Calu3 (cell line): ENCODE measurements at regions not wholly inside any gene's neighbourhood (a gene's known extent, or its start where the extent isn't known, plus 50 kb on each side); places are given as distances from the start of the nearest gene placed in this dataset.

Experiments
- BruUV-seq: library from RNA; stranded (reverse); fragments of 400-500 nt; replicated peaks from 2 replicates; lab custom pipeline; 2021; lab: Mats Ljungman, UMichigan
- CTCF ChIA-PET: fragments of 300-600 bp; sonication (Branson Sonifier 250); formaldehyde crosslinking; loops from one replicate; lab custom pipeline; 2022; ENCODE audit warnings: antibody characterized with exemption; lab: Charles Lee
- DNase-seq: peaks from one replicate; pipeline ENCODE4 v3.0.0; 2022
- H3K27ac Mint-ChIP-seq: one replicate; pipeline ENCODE4 v1.8.0; 2022; ENCODE audit warnings: mixed read lengths; ENCODE audit not compliant: unreplicated experiment
- H3K27me3 Mint-ChIP-seq: one replicate; pipeline ENCODE4 v1.8.0; 2022; ENCODE audit warnings: mixed read lengths; ENCODE audit not compliant: unreplicated experiment
- H3K36me3 Mint-ChIP-seq: one replicate; pipeline ENCODE4 v1.8.0; 2022; ENCODE audit warnings: mild to moderate bottlenecking, moderate library complexity, mixed read lengths; ENCODE audit not compliant: insufficient read depth, unreplicated experiment
- H3K4me1 Mint-ChIP-seq: one replicate; pipeline ENCODE4 v1.8.0; 2022; ENCODE audit warnings: mild to moderate bottlenecking, low read depth, mixed read lengths; ENCODE audit not compliant: unreplicated experiment
- H3K4me3 Mint-ChIP-seq: one replicate; pipeline ENCODE4 v1.8.0; 2022; ENCODE audit warnings: mild to moderate bottlenecking, low read depth, moderate library complexity, mixed read lengths; ENCODE audit not compliant: unreplicated experiment
- H3K9me3 Mint-ChIP-seq: one replicate; pipeline ENCODE4 v1.8.0; 2022; ENCODE audit warnings: low read depth, mixed read lengths; ENCODE audit not compliant: unreplicated experiment
- CTCF ChIP-seq: fragments of 200-600 bp; IDR thresholded peaks from one replicate; pipeline ENCODE4 v1.8.0; 2022; ENCODE audit warnings: antibody characterized with exemption; ENCODE audit not compliant: unreplicated experiment
- intact Hi-C: fragments of 100-400 bp; cut with micrococcal nuclease; formaldehyde crosslinking; loops from one replicate; pipeline ENCODE4 v1.10.0; 2022; ENCODE audit not compliant: unreplicated experiment

- no peak overlapping the region for H3K27ac Mint-ChIP-seq
- H3K36me3 Mint-ChIP-seq: no peaks in the 10 kb centered on the region
- intact Hi-C loops: no loop called here
- TF ChIP-seq CTCF: no peak
- H3K4me1 Mint-ChIP-seq: no peaks in the 10 kb centered on the region
- H3K9me3 Mint-ChIP-seq: no peaks in the 10 kb centered on the region
- H3K27me3 Mint-ChIP-seq: no peaks in the 10 kb centered on the region
- CTCF ChIA-PET: no interaction called here
- BruUV-seq: no TSS peak
- DNase-seq: no peak
- no peak overlapping the region for H3K4me3 Mint-ChIP-seq
Observed at GRCh38 chr6:23642849-23643248, 483.2 kb upstream of the NRSN1 start.

DNA sequence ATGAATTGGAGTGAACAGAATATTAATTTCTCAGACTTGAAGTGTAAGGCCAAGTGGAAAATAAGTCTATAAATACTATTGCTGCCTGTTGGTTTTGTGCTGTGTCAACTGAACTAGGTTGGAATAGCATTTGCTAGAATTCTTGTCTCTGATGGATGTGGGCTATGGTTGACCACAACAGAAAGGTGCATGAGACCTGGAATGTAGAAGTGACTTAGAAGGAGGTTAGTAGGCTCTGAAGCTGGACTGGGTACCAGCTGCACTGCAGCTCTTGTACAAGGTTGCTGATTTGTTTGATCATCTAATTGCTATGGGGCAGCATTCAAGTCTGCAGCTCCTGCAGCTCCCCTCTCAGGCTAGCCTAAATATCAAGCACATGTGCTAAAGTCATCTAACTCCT, 479.0 kb upstream of the NRSN1 start:
- Mint-ChIP-seq H3K4me3 (no peak overlapping the region), H3K9me3 (no peaks in the 10 kb centered on the region), H3K36me3 (no peaks in the 10 kb centered on the region), H3K27me3 (no peaks in the 10 kb centered on the region), H3K4me1 (peaks cover 21% of the 10 kb centered on the region), H3K27ac (no peak overlapping the region)
- CTCF ChIA-PET: no interaction called here
- no peak for DNase-seq
- TF ChIP-seq CTCF: no peak
- intact Hi-C loops: no loop called here
- no TSS peak for BruUV-seq

- Mint-ChIP-seq H3K4me3 (no peak overlapping the region), H3K36me3 (no peaks in the 10 kb centered on the region), H3K27me3 (no peaks in the 10 kb centered on the region), H3K27ac (peak overlapping the region; percentile 1), H3K4me1 (peaks cover 34% of the 10 kb centered on the region), H3K9me3 (no peaks in the 10 kb centered on the region)
- CTCF ChIA-PET: no interaction called here
- no peak for TF ChIP-seq CTCF
- BruUV-seq: no TSS peak
- intact Hi-C loops: loop anchor here (2.0 to 5.0 kb wide), 2 partner anchors 68 to 102 kb away; no protein-coding TSS in a partner anchor
- DNase-seq: peak; percentile 65
Observed at GRCh38 chr6:23650676-23651075, 475.3 kb upstream of the NRSN1 start.

DNA sequence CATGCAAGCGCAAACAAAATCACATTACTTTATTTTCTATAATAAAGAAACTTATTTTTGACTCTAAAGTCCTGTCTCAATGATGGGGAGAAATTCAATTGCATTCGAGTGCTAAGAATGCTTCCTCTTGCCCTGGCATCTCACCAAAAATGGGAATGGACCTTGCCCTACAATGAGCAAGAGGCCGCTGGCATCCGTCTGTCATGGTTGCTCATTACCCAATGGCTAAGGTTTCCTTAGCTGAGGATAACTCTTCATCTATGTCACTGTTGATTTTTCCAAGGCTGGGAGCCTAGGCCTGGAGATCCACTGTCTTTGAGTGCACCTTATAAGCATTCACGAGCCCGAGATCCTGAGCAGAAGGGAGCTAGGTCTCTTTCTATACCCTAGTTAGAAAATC, 471.3 kb upstream of the NRSN1 start:
- Mint-ChIP-seq H3K4me1 (peaks cover 45% of the 10 kb centered on the region), H3K9me3 (no peaks in the 10 kb centered on the region), H3K27ac (peak overlapping the region; percentile 14), H3K4me3 (no peak overlapping the region), H3K27me3 (no peaks in the 10 kb centered on the region), H3K36me3 (no peaks in the 10 kb centered on the region)
- intact Hi-C loops: loop anchor here (5.0 kb wide), 3 partner anchors 72 to 827 kb away; no protein-coding TSS in a partner anchor
- CTCF ChIA-PET: interaction anchor here (0.6 to 0.7 kb wide), 2 partner anchors 74 to 215 kb away, joined by 3 to 4 read pairs; no protein-coding TSS in a partner anchor
- no TSS peak for BruUV-seq
- DNase-seq: peak; percentile 65
- no peak for TF ChIP-seq CTCF
